Right atrium auricular region (tissue), 2 donors: ENCODE measurements at regions not wholly inside any gene's neighbourhood (a gene's known extent, or its start where the extent isn't known, plus 50 kb on each side); places are given as distances from the start of the nearest gene placed in this dataset.

ENCODE experiments used
- DNase-seq: peaks from one replicate; pipeline ENCODE4 v3.0.0-alpha.2; 2019; ENCODE audit warnings: low spot score
- H3K27ac ChIP-seq, 2 donors: fragments of 200-600 bp; sonication (generic); 1 replicate in 1 of 2; 2 replicates in 1 of 2; pipeline ENCODE4 v1.5.1; 2016 to 2019
- H3K27me3 ChIP-seq, 2 donors: fragments of 200-600 bp; sonication (generic); one replicate each; pipeline versions ENCODE4 v1.5.1 to v1.6.0; 2017 to 2019
- H3K36me3 ChIP-seq: fragments of 200-600 bp; sonication (generic); one replicate; pipeline ENCODE4 v1.5.1; 2016
- H3K4me1 ChIP-seq, 2 donors: fragments of 200-600 bp; sonication (generic); one replicate each; pipeline versions ENCODE4 v1.5.1 to v1.6.0; 2017 to 2019
- H3K4me3 ChIP-seq, 2 donors: fragments of 200-600 bp; sonication (generic); 1 replicate in 1 of 2; 2 replicates in 1 of 2; pipeline ENCODE4 v1.5.1; 2017 to 2019; ENCODE audit warnings: mild to moderate bottlenecking in 1 of 2, moderate library complexity in 1 of 2
- H3K9me3 ChIP-seq, 2 donors: fragments of 200-600 bp; sonication (generic); one replicate each; pipeline ENCODE4 v1.5.1; 2019
- TF ChIP-seq, protein P1 (sequence below), 2 donors: fragments of 200-600 bp; sonication (generic); IDR thresholded peaks; one replicate each; pipeline ENCODE4 v1.5.1; 2019; ENCODE audit warnings: antibody characterized with exemption in 2 of 2

DNA sequence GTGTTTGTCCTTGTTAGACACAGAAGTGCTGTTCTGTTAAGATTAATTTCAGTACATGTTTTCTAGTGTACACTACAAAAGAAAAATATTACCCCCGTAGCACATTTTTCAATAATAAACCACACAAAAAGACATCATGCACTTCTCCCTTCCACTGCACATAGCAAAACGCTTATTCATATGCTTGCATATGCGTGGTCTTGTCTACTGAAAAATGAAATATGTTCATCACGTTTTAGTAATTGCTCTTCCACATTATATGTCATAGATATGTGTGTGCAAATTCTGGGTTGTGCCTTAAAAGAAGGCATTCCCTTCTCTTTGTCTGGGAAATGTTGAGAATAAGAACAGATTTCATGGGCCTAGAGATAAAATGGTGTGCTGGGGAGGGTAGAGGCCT is 353.9 kb downstream of the NSUN3 start:
- Histone ChIP-seq H3K9me3 (no peaks in the 10 kb centered on the region), H3K27me3 (no peaks in the 10 kb centered on the region), H3K27ac (no peak overlapping the region), H3K4me1 (no peaks in the 10 kb centered on the region), H3K36me3 (no peaks in the 10 kb centered on the region), H3K4me3 (no peak overlapping the region)
- TF ChIP-seq, protein P1, sequence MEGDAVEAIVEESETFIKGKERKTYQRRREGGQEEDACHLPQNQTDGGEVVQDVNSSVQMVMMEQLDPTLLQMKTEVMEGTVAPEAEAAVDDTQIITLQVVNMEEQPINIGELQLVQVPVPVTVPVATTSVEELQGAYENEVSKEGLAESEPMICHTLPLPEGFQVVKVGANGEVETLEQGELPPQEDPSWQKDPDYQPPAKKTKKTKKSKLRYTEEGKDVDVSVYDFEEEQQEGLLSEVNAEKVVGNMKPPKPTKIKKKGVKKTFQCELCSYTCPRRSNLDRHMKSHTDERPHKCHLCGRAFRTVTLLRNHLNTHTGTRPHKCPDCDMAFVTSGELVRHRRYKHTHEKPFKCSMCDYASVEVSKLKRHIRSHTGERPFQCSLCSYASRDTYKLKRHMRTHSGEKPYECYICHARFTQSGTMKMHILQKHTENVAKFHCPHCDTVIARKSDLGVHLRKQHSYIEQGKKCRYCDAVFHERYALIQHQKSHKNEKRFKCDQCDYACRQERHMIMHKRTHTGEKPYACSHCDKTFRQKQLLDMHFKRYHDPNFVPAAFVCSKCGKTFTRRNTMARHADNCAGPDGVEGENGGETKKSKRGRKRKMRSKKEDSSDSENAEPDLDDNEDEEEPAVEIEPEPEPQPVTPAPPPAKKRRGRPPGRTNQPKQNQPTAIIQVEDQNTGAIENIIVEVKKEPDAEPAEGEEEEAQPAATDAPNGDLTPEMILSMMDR (IDR thresholded peaks at IDR 0.05), result no peak
- DNase-seq, result no peak

DNA sequence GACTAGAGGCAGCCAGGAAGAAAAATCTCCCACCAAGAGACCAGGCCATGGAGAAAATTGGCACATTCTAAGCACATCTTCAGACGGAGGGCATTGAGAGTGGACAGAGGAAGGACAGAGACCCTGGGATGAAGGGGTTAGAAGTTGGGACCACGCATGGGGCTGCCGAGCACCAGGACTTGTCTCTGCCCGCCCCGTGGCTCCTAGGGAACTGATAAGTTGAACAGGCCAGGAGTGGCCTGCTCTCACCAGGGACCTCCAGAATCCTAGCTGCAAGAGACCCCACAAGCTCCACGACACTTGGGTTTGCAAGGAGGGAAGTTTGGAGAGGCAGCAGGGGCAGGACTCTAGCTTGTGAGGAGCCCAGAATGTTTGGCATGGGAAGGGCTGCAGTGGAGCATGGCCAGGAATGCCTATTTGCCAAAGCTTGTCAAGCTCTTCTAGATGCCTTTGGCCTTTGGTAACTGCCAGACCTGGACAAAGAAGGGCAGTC is 355.1 kb downstream of the NSUN3 start:
- TF ChIP-seq, protein P1 (IDR thresholded peaks at IDR 0.05), result no peak
- Histone ChIP-seq H3K9me3 (no peaks in the 10 kb centered on the region), H3K36me3 (no peaks in the 10 kb centered on the region), H3K4me3 (no peak overlapping the region), H3K27ac (no peak overlapping the region), H3K27me3 (no peaks in the 10 kb centered on the region), H3K4me1 (no peaks in the 10 kb centered on the region)
- no peak for DNase-seq

DNA sequence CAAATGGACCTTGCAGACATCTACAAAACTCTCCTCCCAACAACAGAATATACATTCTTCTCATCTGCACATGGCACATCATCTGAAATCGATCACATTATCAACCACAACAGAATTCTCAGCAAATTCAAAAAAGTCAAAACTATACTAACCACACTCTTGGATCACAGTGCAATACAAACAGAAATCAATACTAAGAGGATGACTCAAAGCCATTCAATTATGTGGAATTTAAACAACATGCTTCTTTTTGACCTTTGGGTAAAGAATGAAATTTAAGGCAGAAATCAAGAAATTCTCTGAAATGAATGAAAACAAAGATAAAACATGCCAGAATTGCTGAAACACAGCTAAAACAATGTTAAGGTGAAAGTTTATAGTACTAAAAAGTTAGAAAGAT is 358.1 kb downstream of the NSUN3 start:
- Histone ChIP-seq H3K9me3 (no peaks in the 10 kb centered on the region), H3K36me3 (no peaks in the 10 kb centered on the region), H3K27ac (no peak overlapping the region), H3K4me1 (no peaks in the 10 kb centered on the region), H3K4me3 (no peak overlapping the region), H3K27me3 (no peaks in the 10 kb centered on the region)
- DNase-seq, result no peak
- TF ChIP-seq, protein P1 (IDR thresholded peaks at IDR 0.05), result no peak

DNA sequence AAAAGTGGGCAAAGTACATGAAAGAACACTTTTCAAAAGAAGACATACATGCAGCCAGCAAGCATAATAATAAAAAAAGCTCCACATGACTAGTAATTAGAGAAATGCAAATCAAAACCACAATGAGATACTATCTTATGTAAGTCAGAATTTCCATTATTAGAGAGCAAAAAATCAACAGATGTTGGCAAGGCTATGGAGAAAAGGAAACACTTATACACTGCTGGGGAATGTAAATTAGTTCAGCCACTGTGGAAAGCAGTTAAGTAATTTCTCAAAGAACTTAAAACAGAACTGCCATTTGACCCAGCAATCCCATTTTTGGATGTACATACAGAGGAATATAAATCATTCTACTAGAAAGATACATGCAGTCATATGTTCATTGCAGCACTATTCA is 360.7 kb downstream of the NSUN3 start:
- no peak overlapping the region for H3K27ac ChIP-seq
- TF ChIP-seq, protein P1 (IDR thresholded peaks at IDR 0.05), result no peak
- H3K9me3 ChIP-seq, result no peaks in the 10 kb centered on the region
- no peak for DNase-seq
- no peaks in the 10 kb centered on the region for H3K27me3 ChIP-seq
- H3K4me3 ChIP-seq, result no peak overlapping the region
- H3K36me3 ChIP-seq, result no peaks in the 10 kb centered on the region
- H3K4me1 ChIP-seq, result no peaks in the 10 kb centered on the region

DNA sequence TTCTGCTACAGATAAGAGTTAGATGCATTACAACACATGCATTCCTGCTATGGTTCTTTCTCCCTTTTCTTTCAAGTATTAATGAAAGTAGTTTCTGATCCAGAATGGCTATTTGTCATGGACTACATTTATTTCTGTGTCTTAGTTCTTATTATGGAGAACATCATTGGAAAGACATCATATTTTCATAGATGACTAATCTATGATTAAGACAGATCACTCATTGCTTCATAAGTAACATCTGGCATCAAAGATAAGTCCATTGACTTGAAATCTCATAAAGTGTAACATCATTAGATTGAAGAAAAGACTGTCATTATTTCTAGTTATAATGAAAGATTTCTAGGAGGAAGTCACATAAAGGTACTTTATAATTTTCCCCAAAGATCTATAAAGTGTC is 366.7 kb downstream of the NSUN3 start:
- TF ChIP-seq, protein P1 (IDR thresholded peaks at IDR 0.05), result no peak
- DNase-seq, result no peak
- no peak overlapping the region for H3K27ac ChIP-seq
- H3K4me3 ChIP-seq, result no peak overlapping the region
- no peaks in the 10 kb centered on the region for H3K4me1 ChIP-seq
- H3K27me3 ChIP-seq, result no peaks in the 10 kb centered on the region
- H3K36me3 ChIP-seq, result no peaks in the 10 kb centered on the region
- no peaks in the 10 kb centered on the region for H3K9me3 ChIP-seq

DNA sequence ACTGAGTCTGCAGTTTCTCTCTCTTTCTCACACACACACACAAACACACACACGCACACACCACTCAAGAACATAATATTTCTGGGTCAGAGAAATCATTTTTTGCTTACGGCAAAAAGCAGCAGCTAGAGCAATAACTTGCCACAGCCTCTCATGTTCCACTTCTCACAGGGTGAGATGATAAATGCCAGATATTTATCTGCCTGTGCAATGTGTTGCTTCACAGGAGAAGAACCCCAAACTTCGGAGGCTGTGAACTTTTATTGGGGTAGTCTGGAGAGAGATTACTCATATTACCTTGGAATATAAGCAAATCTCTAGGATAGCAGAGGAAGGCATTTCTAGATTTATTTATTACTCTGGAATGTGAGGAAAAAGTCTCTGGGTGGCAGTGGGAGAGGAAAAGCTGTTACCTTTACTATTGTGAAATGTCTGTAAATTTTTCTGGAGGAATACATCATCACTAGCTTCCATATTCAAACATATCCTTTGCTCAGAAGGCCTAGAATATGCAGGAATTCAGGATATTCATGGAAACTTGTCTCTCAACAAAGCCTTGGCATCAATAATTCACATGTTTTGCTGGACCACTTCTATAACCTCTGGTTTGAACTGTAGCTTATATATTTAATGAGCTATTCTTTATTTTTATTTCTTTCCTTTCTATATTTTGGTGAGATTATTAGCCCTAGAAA is 369.2 kb downstream of the NSUN3 start:
- no peak overlapping the region for H3K27ac ChIP-seq
- no peaks in the 10 kb centered on the region for H3K9me3 ChIP-seq
- no peak overlapping the region for H3K4me3 ChIP-seq
- no peaks in the 10 kb centered on the region for H3K4me1 ChIP-seq
- no peak for DNase-seq
- no peaks in the 10 kb centered on the region for H3K27me3 ChIP-seq
- TF ChIP-seq, protein P1 (IDR thresholded peaks at IDR 0.05), result no peak
- H3K36me3 ChIP-seq, result no peaks in the 10 kb centered on the region
